Activated naive CD8-positive, alpha-beta T cell (primary cell): ENCODE measurements at regions not wholly inside any gene's neighbourhood (a gene's known extent, or its start where the extent isn't known, plus 50 kb on each side); places are given as distances from the start of the nearest gene placed in this dataset.

ENCODE experiments used
- H3K27ac Mint-ChIP-seq: one replicate; pipeline ENCODE4 v1.8.0; 2021; ENCODE audit warnings: mixed read lengths
- H3K27me3 Mint-ChIP-seq: one replicate; pipeline ENCODE4 v1.8.0; 2021; ENCODE audit warnings: mixed read lengths
- H3K36me3 Mint-ChIP-seq: one replicate; pipeline ENCODE4 v1.8.0; 2021; ENCODE audit warnings: mixed read lengths
- H3K4me1 Mint-ChIP-seq: one replicate; pipeline ENCODE4 v1.8.0; 2021; ENCODE audit warnings: low read depth, mixed read lengths
- H3K4me3 Mint-ChIP-seq: one replicate; pipeline ENCODE4 v1.8.0; 2021; ENCODE audit warnings: mild to moderate bottlenecking, mixed read lengths
- H3K9me3 Mint-ChIP-seq: one replicate; pipeline ENCODE4 v1.8.0; 2021; ENCODE audit warnings: low read depth, mixed read lengths

DNA sequence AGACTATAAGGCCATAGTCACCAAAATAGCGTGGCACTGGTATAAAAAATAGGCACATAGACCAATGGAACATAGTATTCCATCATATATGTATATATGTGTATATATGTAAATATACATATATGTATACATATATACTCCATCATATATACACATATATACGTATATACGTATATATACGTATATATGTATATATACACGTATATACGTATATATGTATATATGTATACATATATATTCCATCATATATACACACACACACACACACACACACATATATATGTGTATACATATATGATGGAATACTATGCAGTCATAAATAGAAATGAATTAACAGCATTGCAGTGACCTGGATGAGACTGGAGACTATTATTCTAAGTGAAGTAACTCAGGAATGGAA lies 204.6 kb downstream of the LTN1 start:
- no peaks in the 10 kb centered on the region for H3K4me1 Mint-ChIP-seq
- H3K27ac Mint-ChIP-seq, result no peak overlapping the region
- no peaks in the 10 kb centered on the region for H3K27me3 Mint-ChIP-seq
- no peak overlapping the region for H3K4me3 Mint-ChIP-seq
- no peaks in the 10 kb centered on the region for H3K9me3 Mint-ChIP-seq
- peaks cover 19% of the 10 kb centered on the region for H3K36me3 Mint-ChIP-seq

DNA sequence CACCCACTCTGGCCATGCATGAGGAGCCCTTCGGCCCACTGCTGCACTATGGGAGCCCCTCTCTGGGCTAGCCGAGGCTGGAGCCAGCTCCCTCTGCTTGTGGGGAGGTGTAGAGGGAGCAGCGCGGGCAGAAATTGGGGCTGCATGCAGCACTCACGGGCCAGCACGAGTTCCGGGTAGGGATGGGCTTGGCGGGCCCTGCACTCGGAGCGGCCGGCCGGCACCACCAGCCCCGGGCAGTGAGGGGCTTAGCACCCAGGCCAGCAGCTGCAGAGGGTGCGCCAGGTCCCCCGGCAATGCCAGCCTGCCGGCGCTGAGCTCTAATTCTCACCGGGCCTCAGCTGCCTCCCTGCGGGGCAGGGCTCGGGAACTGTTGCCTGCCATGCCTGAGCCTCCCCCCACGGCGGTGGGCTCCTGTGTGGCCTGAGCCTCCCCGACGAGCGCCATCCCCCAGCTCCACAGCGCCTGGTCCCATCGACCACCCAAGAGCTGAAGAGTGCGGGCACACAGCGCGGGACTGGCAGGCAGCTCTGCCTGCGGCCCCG lies 209.0 kb downstream of the LTN1 start:
- H3K36me3 Mint-ChIP-seq, result peaks cover 29% of the 10 kb centered on the region
- H3K27ac Mint-ChIP-seq, result no peak overlapping the region
- no peaks in the 10 kb centered on the region for H3K4me1 Mint-ChIP-seq
- no peaks in the 10 kb centered on the region for H3K27me3 Mint-ChIP-seq
- no peaks in the 10 kb centered on the region for H3K9me3 Mint-ChIP-seq
- H3K4me3 Mint-ChIP-seq, result no peak overlapping the region

DNA sequence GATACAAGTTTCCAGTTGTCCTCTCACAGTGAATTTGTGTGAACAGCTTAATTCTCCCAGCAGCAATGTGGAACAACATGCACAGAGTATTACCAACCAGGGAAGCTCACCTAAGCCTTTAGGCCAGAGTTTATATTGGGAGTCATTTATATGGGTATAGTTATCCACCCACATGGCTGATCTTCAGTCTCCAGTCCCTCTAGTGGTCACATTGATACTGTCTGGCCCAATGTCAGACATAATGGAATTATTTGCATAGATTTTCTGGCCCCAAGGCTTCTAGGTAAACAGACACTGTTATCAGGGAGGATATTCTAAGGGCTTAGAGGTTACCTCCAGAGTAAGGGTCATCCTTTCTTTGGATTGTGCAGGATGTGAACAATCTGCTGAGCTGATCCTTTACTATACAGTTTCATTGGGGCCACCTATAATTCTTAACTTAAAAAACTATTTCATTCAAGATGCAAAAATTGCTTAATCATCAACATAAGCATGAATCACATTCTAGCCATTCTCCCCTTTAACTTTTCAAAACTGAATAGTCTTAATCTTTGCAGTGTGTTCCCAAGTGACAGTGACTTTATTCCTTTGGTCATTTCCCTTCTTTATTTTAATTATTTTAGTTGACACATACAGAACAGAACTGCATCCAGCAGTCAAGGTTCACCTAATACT lies 210.9 kb downstream of the LTN1 start:
- H3K36me3 Mint-ChIP-seq, result peaks cover 26% of the 10 kb centered on the region
- H3K27me3 Mint-ChIP-seq, result no peaks in the 10 kb centered on the region

DNA sequence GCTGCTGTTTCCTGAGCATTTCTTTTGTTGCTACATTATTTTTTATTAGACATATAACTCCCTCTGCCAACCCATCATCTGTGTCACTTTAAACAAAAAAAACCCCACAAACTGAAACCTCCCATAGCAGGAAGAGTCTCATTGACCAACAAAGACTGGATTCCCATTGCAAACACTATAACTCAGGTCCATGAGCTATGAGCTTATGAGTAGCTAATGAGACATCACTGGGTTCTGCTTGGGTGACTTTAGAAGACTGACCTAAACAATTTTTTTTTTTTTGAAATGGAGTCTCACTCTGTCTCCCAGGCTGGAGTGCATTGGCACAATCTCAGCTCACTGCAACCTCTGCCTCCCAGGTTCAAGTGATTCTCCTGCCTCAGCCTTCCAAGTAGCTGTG lies 212.8 kb downstream of the LTN1 start:
- peaks cover 4% of the 10 kb centered on the region for H3K4me1 Mint-ChIP-seq
- H3K4me3 Mint-ChIP-seq, result no peak overlapping the region
- H3K36me3 Mint-ChIP-seq, result peaks cover 18% of the 10 kb centered on the region
- H3K27ac Mint-ChIP-seq, result no peak overlapping the region
- H3K9me3 Mint-ChIP-seq, result no peaks in the 10 kb centered on the region
- no peaks in the 10 kb centered on the region for H3K27me3 Mint-ChIP-seq

More for the DNA sequence above, 210.9 kb downstream of the LTN1 start:
- Mint-ChIP-seq H3K27ac (no peak overlapping the region), H3K9me3 (no peaks in the 10 kb centered on the region), H3K4me3 (no peak overlapping the region), H3K4me1 (no peaks in the 10 kb centered on the region)

DNA sequence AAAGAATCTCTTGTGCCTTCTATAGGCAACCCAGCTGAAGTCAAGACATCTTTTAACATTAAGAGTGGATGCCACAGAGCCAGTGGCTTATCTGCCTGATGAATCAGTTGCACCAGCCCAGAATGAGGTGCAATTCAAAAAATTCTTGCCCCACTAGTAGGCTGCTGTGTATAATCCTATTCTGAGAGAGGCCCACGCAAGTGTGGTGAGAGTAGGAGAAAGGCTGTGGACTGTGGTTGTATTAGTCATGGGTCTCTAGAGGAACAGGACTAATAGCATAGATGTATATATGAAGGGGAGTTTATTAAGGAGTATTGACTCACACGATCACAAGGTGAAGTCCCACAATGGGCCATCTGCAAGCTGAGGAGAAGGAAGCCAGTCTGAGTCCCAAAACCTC lies 216.4 kb downstream of the LTN1 start:
- H3K27me3 Mint-ChIP-seq, result no peaks in the 10 kb centered on the region
- H3K4me3 Mint-ChIP-seq, result no peak overlapping the region
- no peak overlapping the region for H3K27ac Mint-ChIP-seq
- peaks cover 17% of the 10 kb centered on the region for H3K36me3 Mint-ChIP-seq
- H3K4me1 Mint-ChIP-seq, result peaks cover 4% of the 10 kb centered on the region
- H3K9me3 Mint-ChIP-seq, result no peaks in the 10 kb centered on the region

DNA sequence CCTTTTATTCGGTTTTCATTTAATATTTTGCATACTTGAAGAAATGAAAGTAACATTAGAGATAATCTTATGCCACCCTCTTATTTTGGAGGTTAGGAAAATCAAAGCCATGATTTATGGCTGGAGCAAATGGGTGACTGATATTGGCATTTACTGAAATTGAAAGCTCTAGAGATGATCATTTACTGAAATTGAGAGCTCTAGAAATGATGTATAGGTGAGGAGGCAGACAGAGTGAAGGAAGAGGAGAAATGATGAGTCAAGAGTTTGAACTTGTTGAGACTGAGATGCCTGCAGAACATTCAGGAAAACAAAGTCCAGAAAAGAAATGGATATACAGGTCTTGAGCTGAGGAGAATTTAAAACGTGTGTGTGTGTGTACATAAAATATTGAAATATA lies 217.6 kb downstream of the LTN1 start:
- H3K27ac Mint-ChIP-seq, result no peak overlapping the region
- no peaks in the 10 kb centered on the region for H3K27me3 Mint-ChIP-seq
- no peaks in the 10 kb centered on the region for H3K9me3 Mint-ChIP-seq
- H3K4me3 Mint-ChIP-seq, result no peak overlapping the region
- H3K4me1 Mint-ChIP-seq, result peaks cover 4% of the 10 kb centered on the region
- peaks cover 18% of the 10 kb centered on the region for H3K36me3 Mint-ChIP-seq

DNA sequence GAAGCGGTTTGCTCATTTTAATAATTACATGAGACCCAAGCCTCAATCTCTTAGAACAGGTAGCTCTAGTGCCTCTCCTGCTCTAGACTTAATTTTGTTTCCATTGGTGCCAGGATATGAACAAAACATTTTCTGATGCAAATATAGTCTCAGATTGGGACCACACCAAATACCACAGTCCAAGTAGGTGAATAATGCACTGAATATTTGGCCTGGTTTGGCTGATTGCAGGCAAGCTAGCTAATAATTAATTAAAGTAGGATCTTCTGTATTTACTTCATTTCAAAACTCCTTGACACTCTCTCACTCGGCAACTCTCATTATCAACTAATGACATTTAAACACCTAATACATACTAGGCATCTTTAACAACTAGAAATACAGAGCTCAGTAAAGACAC lies 219.6 kb downstream of the LTN1 start:
- Mint-ChIP-seq H3K27me3 (no peaks in the 10 kb centered on the region), H3K9me3 (no peaks in the 10 kb centered on the region), H3K4me3 (no peak overlapping the region), H3K27ac (no peak overlapping the region), H3K36me3 (peaks cover 15% of the 10 kb centered on the region), H3K4me1 (peaks cover 4% of the 10 kb centered on the region)

DNA sequence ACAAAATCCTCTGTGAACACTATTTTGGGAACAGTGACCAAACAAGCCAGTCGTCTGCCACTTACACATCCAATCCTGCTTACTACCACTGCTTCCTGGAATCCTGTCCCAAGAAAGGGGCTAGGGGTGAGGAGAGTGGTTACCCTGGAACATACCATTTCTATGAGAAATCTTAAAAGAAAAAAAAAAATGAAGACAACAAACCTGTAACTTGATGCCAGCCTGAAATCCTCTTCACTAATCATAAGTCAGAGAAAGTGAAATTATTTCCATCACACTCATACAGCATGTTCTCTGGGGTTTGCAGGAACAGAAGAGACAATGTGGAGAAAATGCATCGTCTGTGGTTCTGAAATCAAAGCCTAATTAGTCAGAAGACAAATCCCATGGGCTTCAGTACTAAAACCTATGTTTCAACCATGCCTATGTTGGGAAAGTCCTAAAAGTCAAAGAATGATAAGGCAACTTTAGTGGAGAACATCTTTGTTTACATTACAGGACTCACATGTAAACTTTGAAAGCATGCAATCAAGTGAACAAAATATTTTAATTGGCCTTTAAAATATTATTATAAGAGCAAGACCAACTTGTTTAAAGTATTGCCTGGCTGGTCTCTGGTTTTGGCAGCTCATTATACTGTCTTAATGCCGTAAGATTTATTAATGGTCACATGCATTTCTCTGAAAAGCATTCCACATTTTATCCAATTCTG lies 220.7 kb downstream of the LTN1 start:
- Mint-ChIP-seq H3K4me1 (peaks cover 4% of the 10 kb centered on the region), H3K27ac (no peak overlapping the region), H3K4me3 (no peak overlapping the region)

DNA sequence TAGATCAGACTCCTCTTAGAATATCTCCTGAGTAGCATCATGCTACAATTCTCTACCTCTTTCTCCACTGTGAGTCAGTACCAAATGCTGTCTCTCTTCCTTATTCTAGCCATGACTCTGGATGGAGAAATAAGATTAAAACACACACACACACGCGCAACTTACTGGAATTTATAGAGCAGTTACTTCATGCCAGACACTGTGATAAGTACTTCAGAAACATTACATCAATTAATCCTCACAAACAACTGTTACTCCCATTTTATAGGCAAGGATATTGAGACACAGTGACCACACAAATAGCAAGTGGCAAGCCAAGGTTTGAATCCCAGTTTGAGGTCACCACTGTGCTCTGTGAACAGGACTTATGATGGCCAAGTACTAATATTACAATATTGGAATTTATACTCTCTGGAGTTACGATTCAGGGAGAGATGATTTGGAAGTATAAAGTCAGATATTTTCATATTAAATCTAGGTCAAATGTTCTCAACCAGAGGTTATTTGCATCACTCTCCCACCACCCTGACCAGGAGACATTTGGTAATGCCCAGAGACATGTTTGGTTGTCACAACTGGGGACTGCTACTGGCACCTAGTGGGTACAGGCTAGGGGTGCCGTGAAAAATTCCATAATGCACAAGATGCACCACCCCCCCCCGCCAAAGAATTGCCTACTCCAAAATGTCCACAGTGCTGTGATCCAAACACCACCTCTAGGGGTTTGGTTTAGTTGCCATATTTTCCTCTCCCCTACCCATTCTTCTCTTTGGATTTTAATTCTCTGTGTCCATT lies 221.6 kb downstream of the LTN1 start:
- Mint-ChIP-seq H3K4me1 (peaks cover 4% of the 10 kb centered on the region), H3K9me3 (peaks cover 11% of the 10 kb centered on the region), H3K27me3 (no peaks in the 10 kb centered on the region), H3K27ac (no peak overlapping the region), H3K36me3 (peaks cover 20% of the 10 kb centered on the region), H3K4me3 (no peak overlapping the region)

More for the DNA sequence above, 220.7 kb downstream of the LTN1 start:
- Mint-ChIP-seq H3K9me3 (peaks cover 4% of the 10 kb centered on the region), H3K36me3 (peaks cover 18% of the 10 kb centered on the region), H3K27me3 (no peaks in the 10 kb centered on the region)

DNA sequence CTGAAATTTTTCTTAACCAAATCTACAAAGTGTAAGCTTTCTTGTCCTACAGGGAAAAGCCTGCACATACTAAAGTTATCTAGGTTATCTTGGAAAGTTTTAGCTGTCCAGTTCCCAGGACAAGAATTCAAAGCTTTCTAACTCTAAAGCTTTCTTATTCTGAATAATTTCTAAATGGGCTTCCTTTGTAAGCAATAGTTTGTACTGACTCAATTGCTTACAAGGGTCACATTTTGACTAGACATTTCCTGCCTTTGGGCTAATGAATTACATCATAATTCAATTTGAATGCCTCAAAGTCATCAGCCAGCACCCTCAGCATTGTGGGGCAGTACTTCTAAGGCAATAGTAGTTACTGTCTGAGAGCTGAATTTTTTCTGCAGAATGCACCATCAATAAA lies 223.0 kb downstream of the LTN1 start:
- H3K9me3 Mint-ChIP-seq, result peaks cover 20% of the 10 kb centered on the region
- H3K36me3 Mint-ChIP-seq, result peaks cover 26% of the 10 kb centered on the region
- H3K27me3 Mint-ChIP-seq, result no peaks in the 10 kb centered on the region
- no peak overlapping the region for H3K27ac Mint-ChIP-seq
- no peak overlapping the region for H3K4me3 Mint-ChIP-seq
- H3K4me1 Mint-ChIP-seq, result no peaks in the 10 kb centered on the region

DNA sequence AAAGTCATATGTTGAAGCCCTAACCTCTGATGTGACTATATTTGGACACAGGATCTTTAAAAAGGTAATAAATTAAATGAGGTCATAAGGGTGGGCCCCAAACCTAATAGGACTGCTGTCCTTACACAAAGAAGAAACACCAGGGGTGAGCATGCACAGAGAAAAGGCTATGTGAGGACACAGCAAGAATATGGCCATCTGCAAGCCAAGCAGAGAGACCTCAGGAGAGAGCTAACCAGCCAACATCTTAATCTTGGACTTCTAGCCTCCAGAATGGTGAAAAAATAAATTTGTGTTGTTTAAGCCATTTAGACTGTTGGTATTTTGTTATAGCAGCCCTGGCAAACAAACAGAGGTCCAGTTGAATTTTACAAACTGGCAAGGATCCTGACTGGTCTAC lies 223.9 kb downstream of the LTN1 start:
- Mint-ChIP-seq H3K4me1 (no peaks in the 10 kb centered on the region), H3K9me3 (peaks cover 20% of the 10 kb centered on the region), H3K27me3 (no peaks in the 10 kb centered on the region), H3K27ac (no peak overlapping the region), H3K36me3 (peaks cover 26% of the 10 kb centered on the region), H3K4me3 (no peak overlapping the region)

DNA sequence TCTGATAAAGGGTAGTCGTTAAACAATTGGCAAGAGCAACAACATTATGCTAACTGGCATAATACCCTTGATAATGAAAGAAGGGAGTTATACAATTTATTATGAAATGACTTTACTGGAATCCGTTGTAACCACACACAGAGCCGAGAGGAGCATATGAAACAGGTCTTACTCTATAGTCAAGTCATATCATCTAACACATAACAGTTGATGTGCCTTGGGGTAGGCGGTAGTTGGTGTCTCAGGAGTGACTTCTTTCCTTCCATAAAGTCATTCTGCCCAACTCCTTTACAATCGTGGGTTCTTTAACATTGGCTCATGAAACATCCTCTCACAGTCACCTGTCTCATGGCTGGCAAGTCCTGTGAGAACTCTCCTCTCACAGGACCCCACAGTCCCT lies 225.2 kb downstream of the LTN1 start:
- Mint-ChIP-seq H3K27me3 (no peaks in the 10 kb centered on the region), H3K4me3 (no peak overlapping the region), H3K9me3 (peaks cover 20% of the 10 kb centered on the region), H3K27ac (no peak overlapping the region), H3K4me1 (no peaks in the 10 kb centered on the region), H3K36me3 (peaks cover 24% of the 10 kb centered on the region)

DNA sequence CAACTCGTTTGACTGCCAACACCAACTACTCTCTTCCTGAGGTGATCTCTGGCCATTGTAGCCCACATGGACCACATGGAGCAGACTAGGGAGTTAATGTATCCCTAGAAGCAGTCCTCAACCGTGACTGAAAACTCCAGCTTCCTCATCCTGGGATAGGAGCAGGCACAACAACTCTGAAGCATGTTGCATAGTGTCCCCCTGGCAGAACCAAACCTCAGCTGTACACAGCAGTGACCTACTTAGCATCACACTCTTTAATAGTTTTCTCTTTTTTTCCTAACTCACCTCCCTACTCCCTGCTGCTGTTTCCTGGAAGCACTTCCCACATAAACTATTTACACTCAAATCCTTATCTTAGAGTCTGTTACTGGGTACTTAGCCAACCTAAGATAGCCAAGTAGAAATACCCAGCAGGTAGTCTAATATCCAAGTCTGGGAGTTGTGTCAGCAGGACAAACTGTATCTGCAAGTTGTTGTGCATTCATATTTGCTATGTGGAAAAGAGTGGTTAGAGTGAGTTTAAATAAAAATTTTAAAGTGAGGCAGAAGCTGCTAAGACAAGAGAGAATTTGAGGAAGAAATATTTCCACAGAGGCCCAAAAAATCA lies 228.8 kb downstream of the LTN1 start:
- Mint-ChIP-seq H3K27ac (no peak overlapping the region), H3K9me3 (peaks cover 20% of the 10 kb centered on the region), H3K4me1 (no peaks in the 10 kb centered on the region), H3K36me3 (peaks cover 18% of the 10 kb centered on the region), H3K4me3 (no peak overlapping the region), H3K27me3 (no peaks in the 10 kb centered on the region)

DNA sequence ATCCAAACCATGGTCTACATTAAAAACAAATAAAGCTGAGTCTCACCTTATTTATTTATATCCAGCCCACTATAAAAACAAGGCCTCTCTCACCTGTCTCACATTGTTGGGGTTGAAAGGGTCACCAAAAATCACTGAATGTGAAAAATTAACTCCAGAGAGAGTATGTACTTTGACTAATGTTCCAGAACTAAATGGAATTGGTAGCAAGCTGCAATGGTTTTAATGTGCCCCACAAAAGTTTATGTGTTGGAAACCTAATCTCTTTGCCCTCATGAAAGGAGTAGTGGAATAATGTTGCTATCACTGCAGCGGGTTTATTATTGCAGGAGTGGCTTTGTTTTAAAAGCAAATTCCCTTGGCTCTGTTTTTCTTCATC lies 230.3 kb downstream of the LTN1 start:
- peaks cover 20% of the 10 kb centered on the region for H3K9me3 Mint-ChIP-seq

More for the DNA sequence above, 230.3 kb downstream of the LTN1 start:
- Mint-ChIP-seq H3K4me1 (no peaks in the 10 kb centered on the region), H3K4me3 (no peak overlapping the region), H3K36me3 (peaks cover 18% of the 10 kb centered on the region), H3K27me3 (no peaks in the 10 kb centered on the region), H3K27ac (no peak overlapping the region)
